ENCODE measurements at regions not wholly inside any gene's neighbourhood (a gene's known extent, or its start where the extent isn't known, plus 50 kb on each side); places are given as distances from the start of the nearest gene placed in this dataset.

GRCh38 chr3:22684739-22685138 lies 518.4 kb upstream of the UBE2E2 start:
- Mint-ChIP-seq H3K36me3 (ENCODE audit: insufficient read depth in 1 of 3, low read depth in 3 of 3) (no peaks in the 10 kb centered on the region; a peak in 1 of 7 replicates), H3K27ac (no peak overlapping the region), H3K9me3 (no peaks in the 10 kb centered on the region; a peak in 2 of 5 replicates), H3K4me1 (no peaks in the 10 kb centered on the region), H3K27me3 (ENCODE audit: low read depth) (no peaks in the 10 kb centered on the region), H3K4me3 (no peak overlapping the region)
- H4K5ac ChIP-seq (ENCODE audit: insufficient read length, low read depth, low read length): no peak overlapping the region
- no peak overlapping the region for H2BK12ac ChIP-seq (ENCODE audit: insufficient read length, low read depth, low read length)
- no peaks in the 10 kb centered on the region for H3K27me3 ChIP-seq (ENCODE audit: insufficient read depth, low read length)
- H2BK20ac ChIP-seq (ENCODE audit: low read depth, low read length, poor library complexity, severe bottlenecking): no peak overlapping the region
- H3K79me1 ChIP-seq (ENCODE audit: insufficient read depth, low read depth, low read length, poor library complexity, severe bottlenecking): no peaks in the 10 kb centered on the region
- H4K91ac ChIP-seq (ENCODE audit: insufficient read length, low read depth, low read length): no peak overlapping the region
- no peaks in the 10 kb centered on the region for H3K79me2 ChIP-seq (ENCODE audit: insufficient read depth, low read length)
- DNase-seq: no peak
- H3K4me1 ChIP-seq (ENCODE audit: insufficient read depth, low read length): no peaks in the 10 kb centered on the region
- no peak overlapping the region for H3K14ac ChIP-seq (ENCODE audit: insufficient read depth, low read length)
- no peak overlapping the region for H3K4ac ChIP-seq (ENCODE audit: low read depth, low read length)
- no peak overlapping the region for H2BK120ac ChIP-seq (ENCODE audit: low read depth, low read length, poor library complexity, severe bottlenecking)
- no peak overlapping the region for H3K18ac ChIP-seq (ENCODE audit: insufficient read length, low read depth, low read length)
- no peak overlapping the region for H2BK15ac ChIP-seq (ENCODE audit: low read depth, low read length)
- no peak overlapping the region for H2AK5ac ChIP-seq (ENCODE audit: insufficient read length, low read length)
- no peak for TF ChIP-seq CTCF (conservative IDR thresholded peaks at IDR 0.05)
- H3K56ac ChIP-seq (ENCODE audit: insufficient read length, low read depth, low read length): no peak overlapping the region
- H3K23me2 ChIP-seq (ENCODE audit: insufficient read length, low read depth, low read length, poor library complexity, severe bottlenecking): no peaks in the 10 kb centered on the region
- no peaks in the 10 kb centered on the region for H4K20me1 ChIP-seq (ENCODE audit: control insufficient read depth, insufficient read depth, insufficient read length)
- H2AFZ ChIP-seq (ENCODE audit: low read length): no peak overlapping the region
- no peak overlapping the region for H4K8ac ChIP-seq (replicated peaks; ENCODE audit: insufficient read length, low read depth, low read length)
- no peak overlapping the region for H3K9ac ChIP-seq (ENCODE audit: extremely low read depth, insufficient read length, low read length)
- no peak overlapping the region for H3T11ph ChIP-seq (ENCODE audit: low read length)
- WGBS (ENCODE audit: extremely low coverage, insufficient read length, low lambda C conversion rate): no CpG with 5 or more reads among the region's 3 CpGs
- no peak overlapping the region for H3K23ac ChIP-seq (ENCODE audit: insufficient read length, low read depth, low read length)
- H3K9me3 ChIP-seq (ENCODE audit: control insufficient read depth, low read depth, low read length): no peaks in the 10 kb centered on the region
- no peak overlapping the region for H3K4me2 ChIP-seq (ENCODE audit: insufficient read depth, insufficient read length, low read length)
- H3K27ac ChIP-seq (ENCODE audit: insufficient read length, low read depth, low read length): no peak overlapping the region
- H2BK5ac ChIP-seq (ENCODE audit: insufficient read length, low read length): no peak overlapping the region
